Effector memory CD4-positive, alpha-beta T cell (primary cell): ENCODE measurements at regions not wholly inside any gene's neighbourhood (a gene's known extent, or its start where the extent isn't known, plus 50 kb on each side); places are given as distances from the start of the nearest gene placed in this dataset.
"Not testable (repeated sequence)": the region's sequence is repeated elsewhere in the genome, so short reads cannot be mapped to it uniquely, and the experiment has no call there.

Source experiments
- DNase-seq, 3 donors: peaks; one replicate each; pipeline ENCODE4 v3.0.0-alpha.2; 2020
- H3K27ac ChIP-seq: 2 replicates; pipeline ENCODE4 v1.7.0; 2013; ENCODE audit warnings: mild to moderate bottlenecking, low read length, moderate library complexity; ENCODE audit not compliant: insufficient read depth, poor library complexity, severe bottlenecking
- H3K27me3 ChIP-seq: replicated peaks from 2 replicates; pipeline ENCODE4 v1.7.0; 2013; ENCODE audit warnings: mild to moderate bottlenecking, low read length; ENCODE audit not compliant: insufficient read depth, control insufficient read depth, poor library complexity, severe bottlenecking
- H3K36me3 ChIP-seq: 2 replicates; pipeline ENCODE4 v1.7.0; 2013; ENCODE audit warnings: mild to moderate bottlenecking, low read length, moderate library complexity; ENCODE audit not compliant: control insufficient read depth, insufficient read depth
- H3K4me1 ChIP-seq: 2 replicates; pipeline ENCODE4 v1.7.0; 2013; ENCODE audit warnings: low read length, mild to moderate bottlenecking; ENCODE audit not compliant: control insufficient read depth, insufficient read depth, poor library complexity, severe bottlenecking
- H3K4me3 ChIP-seq: 2 replicates; pipeline ENCODE4 v1.7.0; 2013; ENCODE audit warnings: low read length, low read depth, mild to moderate bottlenecking; ENCODE audit not compliant: insufficient read depth, poor library complexity, severe bottlenecking
- H3K9me3 ChIP-seq: 2 replicates; pipeline ENCODE4 v1.7.0; 2013; ENCODE audit warnings: mild to moderate bottlenecking, low read length, moderate library complexity; ENCODE audit not compliant: control insufficient read depth

- Histone ChIP-seq H3K4me1 (no peaks in the 10 kb centered on the region), H3K36me3 (no peaks in the 10 kb centered on the region), H3K27me3 (no peaks in the 10 kb centered on the region), H3K9me3 (no peaks in the 10 kb centered on the region), H3K27ac (no peak overlapping the region), H3K4me3 (no peak overlapping the region)
- no peak for DNase-seq
Observed at GRCh38 chr2:122340246-122340645, 584.8 kb downstream of the TSN start.

- H3K4me1 ChIP-seq = no peaks in the 10 kb centered on the region
- DNase-seq = no peak
- no peaks in the 10 kb centered on the region for H3K36me3 ChIP-seq
- H3K9me3 ChIP-seq = no peaks in the 10 kb centered on the region
- H3K4me3 ChIP-seq = no peak overlapping the region
- no peaks in the 10 kb centered on the region for H3K27me3 ChIP-seq
- no peak overlapping the region for H3K27ac ChIP-seq
Observed at GRCh38 chr2:122341007-122341406, 585.6 kb downstream of the TSN start.

- not testable (repeated sequence) for H3K27ac ChIP-seq, H3K4me1 ChIP-seq, H3K27me3 ChIP-seq, H3K4me3 ChIP-seq, H3K36me3 ChIP-seq, DNase-seq, H3K9me3 ChIP-seq
Observed at GRCh38 chr2:122352151-122352550, 596.7 kb downstream of the TSN start.

GRCh38 chr2:122357998-122358397 lies 602.5 kb downstream of the TSN start:
- no peak for DNase-seq
- H3K27me3 ChIP-seq = no peaks in the 10 kb centered on the region
- no peaks in the 10 kb centered on the region for H3K9me3 ChIP-seq
- no peak overlapping the region for H3K27ac ChIP-seq
- no peak overlapping the region for H3K4me3 ChIP-seq
- H3K36me3 ChIP-seq = no peaks in the 10 kb centered on the region
- no peaks in the 10 kb centered on the region for H3K4me1 ChIP-seq

- Histone ChIP-seq H3K36me3 (no peaks in the 10 kb centered on the region), H3K4me3 (no peak overlapping the region), H3K27me3 (no peaks in the 10 kb centered on the region), H3K9me3 (no peaks in the 10 kb centered on the region), H3K27ac (no peak overlapping the region), H3K4me1 (no peaks in the 10 kb centered on the region)
- no peak for DNase-seq
Observed at GRCh38 chr2:122358729-122359128, 603.3 kb downstream of the TSN start.

GRCh38 chr2:122363885-122364284 lies 608.4 kb downstream of the TSN start:
- no peak overlapping the region for H3K4me3 ChIP-seq
- H3K27me3 ChIP-seq = no peaks in the 10 kb centered on the region
- no peaks in the 10 kb centered on the region for H3K36me3 ChIP-seq
- no peaks in the 10 kb centered on the region for H3K9me3 ChIP-seq
- H3K4me1 ChIP-seq = no peaks in the 10 kb centered on the region
- no peak for DNase-seq
- H3K27ac ChIP-seq = no peak overlapping the region

- no peak for DNase-seq
- no peaks in the 10 kb centered on the region for H3K9me3 ChIP-seq
- no peaks in the 10 kb centered on the region for H3K4me1 ChIP-seq
- H3K27ac ChIP-seq = no peak overlapping the region
- no peaks in the 10 kb centered on the region for H3K27me3 ChIP-seq
- H3K4me3 ChIP-seq = no peak overlapping the region
- no peaks in the 10 kb centered on the region for H3K36me3 ChIP-seq
Observed at GRCh38 chr2:122366427-122366826, 611.0 kb downstream of the TSN start.

GRCh38 chr2:122366969-122367645 lies 611.7 kb downstream of the TSN start:
- Histone ChIP-seq H3K36me3 (no peaks in the 10 kb centered on the region), H3K9me3 (no peaks in the 10 kb centered on the region), H3K27ac (no peak overlapping the region), H3K4me3 (no peak overlapping the region), H3K4me1 (no peaks in the 10 kb centered on the region), H3K27me3 (no peaks in the 10 kb centered on the region)
- no peak for DNase-seq

- Histone ChIP-seq H3K4me3 (no peak overlapping the region), H3K9me3 (no peaks in the 10 kb centered on the region), H3K27me3 (no peaks in the 10 kb centered on the region), H3K36me3 (no peaks in the 10 kb centered on the region), H3K27ac (no peak overlapping the region), H3K4me1 (no peaks in the 10 kb centered on the region)
- no peak for DNase-seq
Observed at GRCh38 chr2:122367646-122368010, 612.2 kb downstream of the TSN start.

GRCh38 chr2:122368576-122369243 lies 613.3 kb downstream of the TSN start:
- Histone ChIP-seq H3K27ac (no peak overlapping the region), H3K9me3 (no peaks in the 10 kb centered on the region), H3K36me3 (no peaks in the 10 kb centered on the region), H3K4me1 (no peaks in the 10 kb centered on the region), H3K4me3 (no peak overlapping the region), H3K27me3 (no peaks in the 10 kb centered on the region)
- DNase-seq = no peak
